H1 (cell line): ENCODE measurements at regions not wholly inside any gene's neighbourhood (a gene's known extent, or its start where the extent isn't known, plus 50 kb on each side); places are given as distances from the start of the nearest gene placed in this dataset.

ENCODE experiments used
- ATF2 ChIP-seq: IDR thresholded peaks from 2 replicates; pipeline ENCODE4 v1.6.1; 2012; ENCODE audit warnings: low read length, inconsistent platforms
- ATF3 ChIP-seq: IDR thresholded peaks from 2 replicates; pipeline ENCODE4 v1.6.1; 2011; ENCODE audit warnings: low read depth, mild to moderate bottlenecking, low read length; ENCODE audit not compliant: insufficient read depth
- BACH1 ChIP-seq: IDR thresholded peaks from 2 replicates; pipeline ENCODE4 v1.6.1; 2012; ENCODE audit warnings: low read length, improper control_type of control experiment
- CBX8 ChIP-seq: fragments of 300-800, 300-1000 bp; sonication (generic); IDR thresholded peaks from 2 replicates; pipeline ENCODE4 v1.7.1; 2016; ENCODE audit warnings: low read depth, low read length, borderline replicate concordance
- CHD7 ChIP-seq: fragments of 300-600 bp; sonication (generic); IDR thresholded peaks from 2 replicates; pipeline ENCODE4 v1.7.1; 2012; ENCODE audit warnings: low read length, moderate library complexity, mild to moderate bottlenecking, inconsistent platforms; ENCODE audit not compliant: insufficient replicate concordance
- E2F6 ChIP-seq: IDR thresholded peaks from 2 replicates; pipeline ENCODE4 v1.6.1; 2012; ENCODE audit warnings: inconsistent platforms
- SAP30 ChIP-seq: fragments of 300-600 bp; sonication (generic); IDR thresholded peaks from 2 replicates; pipeline ENCODE4 v1.7.1; 2012; ENCODE audit warnings: low read length, moderate library complexity, mild to moderate bottlenecking, inconsistent platforms; ENCODE audit not compliant: insufficient read depth, insufficient replicate concordance
- SIX5 ChIP-seq: IDR thresholded peaks from 2 replicates; pipeline ENCODE4 v1.6.1; 2011; ENCODE audit warnings: mild to moderate bottlenecking, low read depth, low read length
- TAF1 ChIP-seq: IDR thresholded peaks from 2 replicates; pipeline ENCODE4 v1.6.1; 2011; ENCODE audit warnings: mild to moderate bottlenecking, low read depth, low read length

- TF ChIP-seq CHD7 (no peak), ATF3 (no peak), SAP30 (no peak), TAF1 (no peak), E2F6 (no peak), SIX5 (no peak), CBX8 (no peak), ATF2 (no peak), BACH1 (no peak)
Measured at GRCh38 chr4:132498215-132498614, 650.9 kb upstream of the PCDH10 start (continued).
